ENCODE measurements at regions not wholly inside any gene's neighbourhood (a gene's known extent, or its start where the extent isn't known, plus 50 kb on each side); places are given as distances from the start of the nearest gene placed in this dataset.

GRCh38 chr22:47994601-47995263 is 1232.3 kb downstream of the TBC1D22A start:
- no peak for DNase-seq

GRCh38 chr22:47994045-47994444 is 1231.6 kb downstream of the TBC1D22A start:
- no peak for DNase-seq

GRCh38 chr22:47990481-47990880 is 1228.0 kb downstream of the TBC1D22A start:
- peak; percentile 60 to 93 for DNase-seq

- no peak for DNase-seq
Observed at GRCh38 chr22:47987885-47988515, 1225.5 kb downstream of the TBC1D22A start.

- DNase-seq = no peak
Observed at GRCh38 chr22:47976219-47976618, 1213.8 kb downstream of the TBC1D22A start.

- no peak for DNase-seq
Observed at GRCh38 chr22:47967831-47968230, 1205.4 kb downstream of the TBC1D22A start.

GRCh38 chr22:47966316-47966715 is 1203.9 kb downstream of the TBC1D22A start:
- DNase-seq = no peak

- no peak for DNase-seq
Observed at GRCh38 chr22:47965896-47966295, 1203.4 kb downstream of the TBC1D22A start.

GRCh38 chr22:47965066-47965465 is 1202.6 kb downstream of the TBC1D22A start:
- no peak for DNase-seq

- DNase-seq = no peak
Observed at GRCh38 chr22:47963660-47964059, 1201.2 kb downstream of the TBC1D22A start.

- no peak for DNase-seq
Observed at GRCh38 chr22:47957649-47958048, 1195.2 kb downstream of the TBC1D22A start.

- DNase-seq = no peak
Observed at GRCh38 chr22:47954107-47954506, 1191.7 kb downstream of the TBC1D22A start.

- DNase-seq = no peak
Observed at GRCh38 chr22:47944941-47945340, 1182.5 kb downstream of the TBC1D22A start.

- no peak for DNase-seq
Observed at GRCh38 chr22:47943729-47944700, 1181.6 kb downstream of the TBC1D22A start.

GRCh38 chr22:47940211-47940610 is 1177.8 kb downstream of the TBC1D22A start:
- no peak for DNase-seq

- DNase-seq = no peak
Observed at GRCh38 chr22:47933891-47934290, 1171.4 kb downstream of the TBC1D22A start.

- DNase-seq = no peak
Observed at GRCh38 chr22:47933226-47933625, 1170.8 kb downstream of the TBC1D22A start.

- DNase-seq = no peak
Observed at GRCh38 chr22:47929646-47930185, 1167.3 kb downstream of the TBC1D22A start.

- no peak for DNase-seq
Observed at GRCh38 chr22:47929073-47929472, 1166.6 kb downstream of the TBC1D22A start.

GRCh38 chr22:47928631-47929030 is 1166.2 kb downstream of the TBC1D22A start:
- no peak for DNase-seq

GRCh38 chr22:47927648-47928210 is 1165.3 kb downstream of the TBC1D22A start:
- no peak for DNase-seq

- DNase-seq = no peak
Observed at GRCh38 chr22:47923011-47923427, 1160.6 kb downstream of the TBC1D22A start.

GRCh38 chr22:47921906-47922305 is 1159.5 kb downstream of the TBC1D22A start:
- DNase-seq = no peak
